ENCODE measurements at regions not wholly inside any gene's neighbourhood (a gene's known extent, or its start where the extent isn't known, plus 50 kb on each side); places are given as distances from the start of the nearest gene placed in this dataset.
"Not testable (repeated sequence)": the region's sequence is repeated elsewhere in the genome, so short reads cannot be mapped to it uniquely, and the experiment has no call there.

DNA sequence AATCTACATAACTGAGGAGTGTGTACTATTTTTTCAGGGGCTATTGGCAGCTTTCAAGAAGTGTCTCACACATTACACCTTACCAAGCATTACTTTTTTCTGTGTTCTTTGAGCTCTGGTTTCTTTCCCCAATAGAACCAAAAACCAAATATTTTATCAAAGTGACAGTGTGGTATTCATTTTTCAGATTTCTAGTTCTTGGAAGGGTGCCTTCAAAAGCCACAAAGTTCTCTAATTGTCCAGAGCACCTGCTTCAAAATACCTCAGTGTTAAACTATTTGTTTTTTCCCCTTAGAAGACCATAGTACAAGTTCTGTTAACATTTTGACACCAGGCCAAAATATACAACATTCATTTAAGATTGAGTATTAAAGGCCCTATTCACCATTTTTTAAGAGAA, 515.7 kb downstream of the ETNK1 start:
- H3K4me1 Mint-ChIP-seq, result no peaks in the 10 kb centered on the region

GRCh38 chr12:23141335-23141734, 516.4 kb downstream of the ETNK1 start:
- peaks cover 14% of the 10 kb centered on the region for H3K9me3 Mint-ChIP-seq
- CTCF ChIA-PET, result no interaction called here
- ATAC-seq (ENCODE audit: low read depth) (no peak), DNase-seq (no peak)
- TF ChIP-seq, protein P1, sequence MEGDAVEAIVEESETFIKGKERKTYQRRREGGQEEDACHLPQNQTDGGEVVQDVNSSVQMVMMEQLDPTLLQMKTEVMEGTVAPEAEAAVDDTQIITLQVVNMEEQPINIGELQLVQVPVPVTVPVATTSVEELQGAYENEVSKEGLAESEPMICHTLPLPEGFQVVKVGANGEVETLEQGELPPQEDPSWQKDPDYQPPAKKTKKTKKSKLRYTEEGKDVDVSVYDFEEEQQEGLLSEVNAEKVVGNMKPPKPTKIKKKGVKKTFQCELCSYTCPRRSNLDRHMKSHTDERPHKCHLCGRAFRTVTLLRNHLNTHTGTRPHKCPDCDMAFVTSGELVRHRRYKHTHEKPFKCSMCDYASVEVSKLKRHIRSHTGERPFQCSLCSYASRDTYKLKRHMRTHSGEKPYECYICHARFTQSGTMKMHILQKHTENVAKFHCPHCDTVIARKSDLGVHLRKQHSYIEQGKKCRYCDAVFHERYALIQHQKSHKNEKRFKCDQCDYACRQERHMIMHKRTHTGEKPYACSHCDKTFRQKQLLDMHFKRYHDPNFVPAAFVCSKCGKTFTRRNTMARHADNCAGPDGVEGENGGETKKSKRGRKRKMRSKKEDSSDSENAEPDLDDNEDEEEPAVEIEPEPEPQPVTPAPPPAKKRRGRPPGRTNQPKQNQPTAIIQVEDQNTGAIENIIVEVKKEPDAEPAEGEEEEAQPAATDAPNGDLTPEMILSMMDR (IDR thresholded peaks at IDR 0.05), result no peak
- no peaks in the 10 kb centered on the region for H3K4me1 Mint-ChIP-seq
- H3K4me3 Mint-ChIP-seq, result no peak overlapping the region
- intact Hi-C loops (cut with micrococcal nuclease), result no loop called here
- no peaks in the 10 kb centered on the region for H3K36me3 Mint-ChIP-seq (ENCODE audit: low read depth)
- no peaks in the 10 kb centered on the region for H3K27me3 Mint-ChIP-seq
- POLR2A ChIA-PET, result no interaction called here
- H3K27ac Mint-ChIP-seq, result no peak overlapping the region

More for the DNA sequence above, 515.7 kb downstream of the ETNK1 start:
- Mint-ChIP-seq H3K9me3 (peaks cover 14% of the 10 kb centered on the region), H3K27me3 (no peaks in the 10 kb centered on the region), H3K36me3 (ENCODE audit: low read depth) (no peaks in the 10 kb centered on the region), H3K4me3 (no peak overlapping the region), H3K27ac (no peak overlapping the region)
- DNase-seq (no peak), ATAC-seq (ENCODE audit: low read depth) (no peak)
- intact Hi-C loops (cut with micrococcal nuclease), result no loop called here
- ChIA-PET CTCF (no interaction called here), POLR2A (no interaction called here)
- TF ChIP-seq, protein P1 (IDR thresholded peaks at IDR 0.05), result no peak

DNA sequence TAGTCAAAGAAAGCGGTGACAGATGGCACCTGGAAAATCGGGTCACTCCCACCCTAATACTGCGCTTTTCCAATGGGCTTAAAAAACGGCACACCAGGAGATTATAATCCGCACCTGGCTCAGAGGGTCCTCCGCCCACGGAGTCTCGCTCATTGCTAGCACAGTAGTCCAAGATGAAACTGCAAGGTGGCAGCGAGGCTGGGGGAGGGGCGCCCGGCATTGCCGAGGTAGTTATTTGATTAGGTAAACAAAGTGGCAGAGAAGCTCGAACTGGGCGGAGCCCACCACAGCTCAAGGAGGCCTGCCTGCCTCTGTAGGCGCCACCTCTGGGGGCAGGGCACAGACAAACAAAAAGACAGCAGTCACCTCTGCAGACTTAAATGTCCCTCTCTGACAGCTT, 521.1 kb downstream of the ETNK1 start:
- not testable (repeated sequence) for H3K27me3 Mint-ChIP-seq

GRCh38 chr12:23168459-23168858, 543.5 kb downstream of the ETNK1 start:
- intact Hi-C loops (cut with micrococcal nuclease), result no loop called here
- Mint-ChIP-seq H3K4me3 (no peak overlapping the region), H3K9me3 (peaks cover 3% of the 10 kb centered on the region), H3K4me1 (no peaks in the 10 kb centered on the region), H3K27ac (no peak overlapping the region), H3K27me3 (no peaks in the 10 kb centered on the region), H3K36me3 (ENCODE audit: low read depth) (no peaks in the 10 kb centered on the region)
- CTCF ChIA-PET, result no interaction called here
- TF ChIP-seq, protein P1 (IDR thresholded peaks at IDR 0.05), result no peak
- ATAC-seq (ENCODE audit: low read depth) (no peak), DNase-seq (no peak)
- POLR2A ChIA-PET, result no interaction called here

More for the DNA sequence above, 521.1 kb downstream of the ETNK1 start:
- H3K4me3 Mint-ChIP-seq; POLR2A ChIA-PET; DNase-seq; intact Hi-C loops (cut with micrococcal nuclease); ATAC-seq (ENCODE audit: low read depth); H3K27ac Mint-ChIP-seq; H3K36me3 Mint-ChIP-seq (ENCODE audit: low read depth); CTCF ChIA-PET; H3K4me1 Mint-ChIP-seq: not testable (repeated sequence)
- H3K9me3 Mint-ChIP-seq, result peaks cover 16% of the 10 kb centered on the region

- Mint-ChIP-seq H3K27me3 (no peaks in the 10 kb centered on the region), H3K27ac (no peak overlapping the region), H3K9me3 (peaks cover 9% of the 10 kb centered on the region), H3K4me1 (no peaks in the 10 kb centered on the region), H3K36me3 (ENCODE audit: low read depth) (no peaks in the 10 kb centered on the region), H3K4me3 (no peak overlapping the region)
- ChIA-PET POLR2A (no interaction called here), CTCF (no interaction called here)
- DNase-seq, result no peak
- no peak for ATAC-seq (ENCODE audit: low read depth)
- intact Hi-C loops (cut with micrococcal nuclease), result no loop called here
- TF ChIP-seq, protein P1 (IDR thresholded peaks at IDR 0.05), result no peak
Observed at GRCh38 chr12:23169012-23169695, 544.2 kb downstream of the ETNK1 start.

- DNase-seq, result no peak
- no peak overlapping the region for H3K4me3 Mint-ChIP-seq
- POLR2A ChIA-PET, result no interaction called here
- CTCF ChIA-PET, result no interaction called here
- peaks cover 11% of the 10 kb centered on the region for H3K9me3 Mint-ChIP-seq
- no peak overlapping the region for H3K27ac Mint-ChIP-seq
- TF ChIP-seq, protein P1 (IDR thresholded peaks at IDR 0.05), result no peak
- H3K36me3 Mint-ChIP-seq (ENCODE audit: low read depth), result no peaks in the 10 kb centered on the region
- H3K4me1 Mint-ChIP-seq, result no peaks in the 10 kb centered on the region
- intact Hi-C loops (cut with micrococcal nuclease), result no loop called here
- no peaks in the 10 kb centered on the region for H3K27me3 Mint-ChIP-seq
- no peak for ATAC-seq (ENCODE audit: low read depth)
Observed at GRCh38 chr12:23169696-23170013, 544.7 kb downstream of the ETNK1 start.
